NCI-H345 treated with DMSO at 0.1 percent for 48 hours (cell line): ENCODE measurements at regions not wholly inside any gene's neighbourhood (a gene's known extent, or its start where the extent isn't known, plus 50 kb on each side); places are given as distances from the start of the nearest gene placed in this dataset.
"Not testable (repeated sequence)": the region's sequence is repeated elsewhere in the genome, so short reads cannot be mapped to it uniquely, and the experiment has no call there.

Source experiments
- DNase-seq: peaks from one replicate; lab custom pipeline; 2025; ENCODE audit not compliant: unreplicated experiment; lab: John Stamatoyannopoulos, UW

DNA sequence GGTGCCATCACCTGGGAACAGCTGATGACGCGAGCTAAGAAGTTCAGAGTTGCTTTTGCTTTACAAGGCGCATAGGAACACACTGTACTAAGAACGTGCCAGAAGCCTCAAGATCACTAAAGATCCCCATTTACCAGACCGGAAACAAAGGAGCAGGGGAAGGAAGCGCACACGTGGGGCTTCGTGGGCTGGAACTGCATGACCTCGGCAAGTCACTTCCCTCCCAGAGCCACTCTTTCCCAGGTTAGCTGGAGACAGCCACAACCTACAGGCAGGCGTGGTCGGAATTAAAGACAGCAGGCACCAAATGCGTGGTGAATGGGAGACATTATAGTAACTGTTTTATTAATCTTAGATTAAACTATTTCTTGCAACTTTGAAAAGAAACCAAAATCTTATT lies 154.9 kb upstream of the IQSEC1 start:
- DNase-seq = not testable (repeated sequence)

DNA sequence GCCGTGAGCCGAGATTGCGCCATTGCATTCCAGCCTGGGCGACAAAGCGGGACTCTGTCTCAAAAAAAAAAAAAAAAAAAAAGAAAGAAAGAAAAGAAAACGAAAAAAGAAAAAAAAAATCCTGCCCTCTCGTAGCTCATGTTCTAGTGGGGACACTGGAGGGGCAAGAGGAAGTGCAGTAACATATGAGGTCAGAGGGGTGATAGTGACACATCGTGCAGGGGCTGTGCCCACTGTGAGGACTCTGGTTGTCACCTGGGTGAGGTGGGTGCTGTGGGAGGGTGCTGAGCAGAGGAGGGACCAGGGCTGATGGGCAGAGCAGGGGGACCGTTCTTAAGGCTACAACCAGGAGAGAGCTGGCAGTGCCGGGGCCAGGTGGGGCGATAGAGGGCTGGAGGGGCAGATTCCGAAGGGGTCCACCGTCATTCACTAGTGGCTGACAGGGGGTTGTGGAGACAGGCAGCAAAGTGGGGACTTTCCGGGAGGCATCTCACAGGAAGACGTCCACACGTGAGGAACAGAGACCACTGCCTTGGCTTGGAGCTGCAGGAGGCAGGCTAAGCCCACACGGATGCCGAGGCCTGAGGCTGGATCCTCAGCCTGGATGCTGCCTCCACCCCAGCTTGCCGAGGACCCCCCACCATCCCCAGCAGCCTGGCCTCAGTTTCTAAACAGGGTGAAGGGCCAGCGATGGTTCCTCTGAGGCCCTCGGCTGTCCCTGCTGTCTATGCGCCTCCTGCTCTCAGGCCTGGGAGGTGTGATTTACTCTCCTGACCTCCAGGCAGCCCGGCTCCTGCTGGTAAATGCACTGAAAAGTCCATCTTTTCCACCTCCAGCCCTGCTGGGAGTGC lies 154.3 kb upstream of the IQSEC1 start:
- DNase-seq = no peak

DNA sequence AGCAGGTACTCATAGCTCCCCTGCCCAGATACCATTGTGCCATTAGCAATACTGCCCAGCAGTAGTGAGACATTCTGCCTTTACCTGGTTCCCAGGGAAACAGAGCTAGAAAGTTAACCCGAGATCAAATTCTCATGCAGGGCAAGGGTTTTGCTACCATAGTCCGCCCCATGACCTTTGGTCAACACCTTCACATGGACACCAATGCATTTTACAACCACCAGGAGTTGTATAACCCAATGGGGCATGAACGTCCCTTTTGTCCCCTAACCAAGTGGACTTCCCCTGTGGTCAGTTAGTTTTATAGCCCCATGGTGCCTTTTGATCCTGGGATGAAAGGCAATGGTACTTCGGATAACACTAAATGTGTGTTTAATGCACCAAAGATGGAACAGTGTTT lies 151.7 kb upstream of the IQSEC1 start:
- no peak for DNase-seq

DNA sequence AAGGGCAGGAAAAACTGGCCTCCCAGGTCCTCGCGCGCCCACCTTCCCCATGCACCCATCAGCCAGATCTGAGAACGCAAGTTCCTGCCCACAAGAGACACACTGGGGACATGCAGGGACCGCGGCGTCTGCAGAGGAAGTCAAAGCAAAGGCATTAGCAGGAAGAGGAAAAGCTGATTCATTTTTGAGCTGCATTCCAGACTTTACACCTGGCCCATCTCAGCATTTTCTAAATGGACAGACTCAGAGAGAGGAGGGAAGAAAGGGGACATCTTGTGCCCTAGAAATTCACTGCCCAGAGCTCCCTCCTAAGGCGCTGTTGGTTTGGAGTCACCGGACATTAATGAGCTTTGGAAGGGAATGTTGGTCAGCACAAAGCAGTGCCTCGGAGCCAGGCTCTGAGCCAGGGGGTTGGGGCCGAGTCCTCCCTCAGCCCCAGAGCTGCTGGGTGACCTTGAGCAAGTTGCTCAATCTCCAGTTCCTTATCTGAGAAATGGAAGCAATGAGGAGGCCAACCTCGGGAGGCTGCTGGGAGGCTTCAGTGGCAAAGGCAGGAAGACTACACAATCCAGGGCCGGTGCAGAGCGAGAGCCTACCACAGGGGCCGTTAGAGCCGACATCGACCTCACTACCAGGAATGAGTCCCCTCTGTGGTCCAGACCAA lies 150.5 kb upstream of the IQSEC1 start:
- DNase-seq = no peak

DNA sequence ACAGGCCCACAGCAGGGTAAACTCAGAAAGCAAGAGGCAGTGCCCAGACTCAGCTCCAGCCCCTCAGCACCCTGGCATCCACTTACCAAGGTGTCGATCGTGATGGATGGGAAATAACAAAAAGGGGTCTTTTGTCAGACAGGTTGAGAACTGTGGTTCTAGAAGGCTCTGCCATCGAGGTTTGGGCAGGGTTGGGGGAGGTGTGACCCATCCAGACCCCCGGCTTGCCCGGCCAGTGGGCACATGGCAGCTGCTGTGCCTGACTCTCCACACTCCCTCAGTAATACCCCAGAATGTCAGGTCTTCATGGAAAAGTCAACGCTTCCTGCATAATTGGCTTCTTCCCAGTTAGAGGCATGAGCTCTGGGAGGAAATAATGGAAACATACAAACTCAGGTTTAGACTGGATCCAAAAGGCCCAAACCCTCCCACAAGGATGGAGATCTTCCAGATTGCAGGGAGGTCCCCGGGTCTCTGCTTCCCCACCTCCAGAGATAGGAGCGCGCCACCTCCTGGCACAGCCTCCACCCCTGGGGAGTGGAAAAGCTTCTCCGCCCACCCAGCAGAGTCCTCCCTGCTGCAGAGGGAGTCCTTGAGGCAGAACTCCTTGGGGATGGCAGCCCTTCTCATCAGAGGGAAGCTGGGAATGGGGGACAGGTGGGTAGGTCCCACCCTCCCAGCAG lies 149.8 kb upstream of the IQSEC1 start:
- DNase-seq = no peak

DNA sequence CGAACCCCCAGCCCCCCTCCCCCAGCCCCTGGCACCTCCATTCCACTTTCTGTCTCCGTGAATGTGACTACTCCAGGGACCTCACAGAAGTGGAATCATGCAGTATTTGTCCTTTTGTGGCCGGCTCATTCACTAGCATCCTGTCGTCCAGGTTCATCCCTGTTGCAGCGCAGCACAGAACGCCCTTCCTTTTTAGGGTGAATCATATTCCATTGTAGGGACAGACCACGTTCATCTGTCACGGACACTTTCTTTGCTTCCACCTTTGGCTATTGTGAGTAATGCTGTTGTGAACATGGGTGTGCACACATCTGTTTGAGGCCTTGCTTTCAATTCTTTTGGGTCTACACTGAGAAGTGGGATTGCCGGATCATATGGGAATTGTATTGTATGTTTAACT lies 148.9 kb upstream of the IQSEC1 start:
- no peak for DNase-seq

DNA sequence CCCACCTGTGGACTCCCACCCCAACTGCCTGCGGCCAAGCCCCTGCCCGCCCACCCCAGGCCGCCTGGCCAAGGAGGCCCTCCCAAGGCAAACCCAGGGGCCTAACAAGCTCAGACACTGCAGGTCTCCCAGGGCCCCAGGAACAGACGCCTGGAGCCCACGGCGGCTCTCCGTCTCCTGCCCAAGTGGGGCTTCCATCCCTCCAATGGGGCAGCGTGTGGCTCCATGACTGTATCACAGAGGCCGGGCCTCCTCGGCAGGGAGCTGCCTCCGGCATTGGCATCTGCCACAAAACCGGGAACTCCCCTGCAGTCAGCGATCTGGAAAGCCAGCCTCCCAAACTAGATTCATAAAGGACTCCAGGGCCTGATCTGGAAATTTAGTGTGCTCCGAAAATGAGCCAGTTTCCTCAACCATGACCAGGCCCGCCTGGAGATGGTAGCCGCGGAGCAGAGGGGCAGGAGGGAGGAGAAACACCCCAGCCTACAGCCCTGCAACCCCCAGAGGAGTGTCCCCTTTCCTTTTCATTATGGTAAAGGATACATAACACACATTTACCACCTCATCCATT lies 148.3 kb upstream of the IQSEC1 start:
- DNase-seq = no peak

DNA sequence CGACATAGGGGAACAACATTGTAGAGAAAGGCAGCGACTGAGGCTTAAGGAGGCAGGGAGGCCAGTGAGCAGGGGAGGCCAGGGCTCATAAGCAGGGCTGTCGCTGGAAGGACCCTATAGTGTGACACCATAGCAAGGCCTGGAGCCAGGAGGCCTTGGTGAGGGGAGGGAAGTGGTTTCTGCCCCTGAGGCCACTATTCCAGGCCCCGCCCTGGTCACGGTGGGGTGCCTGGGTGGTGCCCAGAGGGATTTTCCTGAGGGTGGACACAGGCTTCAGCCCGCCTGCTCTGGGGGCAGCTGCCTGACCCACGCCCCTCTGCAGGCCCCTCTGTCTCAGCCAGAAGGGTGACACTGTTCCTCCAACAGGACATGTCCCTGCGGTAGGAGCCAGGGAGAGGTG lies 147.8 kb upstream of the IQSEC1 start:
- DNase-seq = no peak

DNA sequence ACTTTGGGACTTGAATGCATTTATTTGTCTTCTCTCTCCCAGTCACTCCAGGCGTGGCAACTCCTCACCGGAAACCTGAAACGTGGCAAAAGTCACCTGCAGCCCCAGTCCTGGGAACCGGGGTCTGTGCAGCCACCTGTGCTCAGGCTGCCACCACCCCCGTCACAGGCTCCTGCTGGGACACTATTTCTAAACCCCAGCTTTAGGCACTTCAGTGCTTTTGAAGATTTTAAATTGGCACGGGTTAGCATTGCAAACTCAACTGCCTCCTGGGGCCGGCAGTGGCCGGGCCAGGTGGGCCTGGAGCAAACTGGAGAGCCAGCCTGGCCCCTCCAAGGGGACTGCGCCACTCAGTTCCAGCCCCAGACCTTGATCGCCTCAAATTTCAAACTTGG lies 146.7 kb upstream of the IQSEC1 start:
- DNase-seq = no peak

DNA sequence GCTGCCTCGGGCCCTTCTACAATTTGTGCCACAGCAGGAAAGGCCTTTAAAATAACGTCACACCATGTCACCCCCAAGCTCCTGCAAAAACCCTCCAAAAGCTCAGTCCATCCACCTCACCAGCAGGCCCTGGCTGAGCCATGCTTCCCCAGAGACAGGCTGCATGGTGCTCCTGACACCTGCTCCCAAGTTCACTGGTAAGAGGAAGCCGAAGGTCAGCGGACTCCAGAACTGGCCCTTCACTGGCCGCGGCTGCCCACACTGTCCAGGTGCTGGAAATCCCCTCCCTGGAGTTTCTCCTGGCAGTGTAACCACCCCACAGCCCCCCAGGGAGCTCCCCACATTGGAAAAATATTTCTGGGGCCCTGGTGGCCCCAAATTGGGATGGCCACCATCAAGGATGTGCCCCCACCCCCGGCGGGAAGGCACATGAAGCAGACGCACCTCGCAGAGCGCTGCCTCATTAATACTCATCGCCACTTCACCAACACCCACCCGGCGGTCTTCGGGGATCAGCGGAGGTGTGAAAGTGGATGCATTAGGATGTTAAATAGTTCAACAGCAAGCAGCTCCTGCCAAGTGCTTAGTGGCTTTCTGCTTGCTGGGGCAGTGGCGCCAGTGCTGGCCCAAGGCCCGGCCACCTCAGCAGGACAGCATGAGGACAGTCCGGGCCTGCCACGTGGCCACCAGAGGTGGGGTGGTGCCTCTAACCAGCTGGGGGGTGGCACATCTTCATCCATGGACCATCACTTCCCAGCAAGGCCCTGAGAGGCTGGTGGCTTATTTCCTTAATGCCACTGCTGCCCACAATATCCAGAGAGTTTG lies 146.1 kb upstream of the IQSEC1 start:
- DNase-seq = no peak

DNA sequence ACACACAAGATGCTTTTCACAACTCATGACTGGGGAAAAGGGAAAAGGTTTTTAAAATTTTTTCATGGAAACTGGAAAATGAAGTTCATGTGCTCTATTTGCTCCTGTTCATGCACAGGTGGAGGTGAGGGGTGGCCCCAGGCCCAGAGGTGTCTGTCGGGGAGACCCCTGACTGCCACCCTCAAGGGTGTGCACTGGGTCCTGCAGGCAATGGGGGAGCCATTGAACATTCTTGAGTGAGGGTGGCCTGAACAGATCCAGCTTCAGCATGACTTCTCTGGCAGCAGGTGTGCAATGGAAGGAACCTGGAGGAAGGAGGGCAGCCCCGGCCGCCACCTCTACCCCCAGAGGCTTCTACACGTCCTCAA lies 145.3 kb upstream of the IQSEC1 start:
- no peak for DNase-seq

DNA sequence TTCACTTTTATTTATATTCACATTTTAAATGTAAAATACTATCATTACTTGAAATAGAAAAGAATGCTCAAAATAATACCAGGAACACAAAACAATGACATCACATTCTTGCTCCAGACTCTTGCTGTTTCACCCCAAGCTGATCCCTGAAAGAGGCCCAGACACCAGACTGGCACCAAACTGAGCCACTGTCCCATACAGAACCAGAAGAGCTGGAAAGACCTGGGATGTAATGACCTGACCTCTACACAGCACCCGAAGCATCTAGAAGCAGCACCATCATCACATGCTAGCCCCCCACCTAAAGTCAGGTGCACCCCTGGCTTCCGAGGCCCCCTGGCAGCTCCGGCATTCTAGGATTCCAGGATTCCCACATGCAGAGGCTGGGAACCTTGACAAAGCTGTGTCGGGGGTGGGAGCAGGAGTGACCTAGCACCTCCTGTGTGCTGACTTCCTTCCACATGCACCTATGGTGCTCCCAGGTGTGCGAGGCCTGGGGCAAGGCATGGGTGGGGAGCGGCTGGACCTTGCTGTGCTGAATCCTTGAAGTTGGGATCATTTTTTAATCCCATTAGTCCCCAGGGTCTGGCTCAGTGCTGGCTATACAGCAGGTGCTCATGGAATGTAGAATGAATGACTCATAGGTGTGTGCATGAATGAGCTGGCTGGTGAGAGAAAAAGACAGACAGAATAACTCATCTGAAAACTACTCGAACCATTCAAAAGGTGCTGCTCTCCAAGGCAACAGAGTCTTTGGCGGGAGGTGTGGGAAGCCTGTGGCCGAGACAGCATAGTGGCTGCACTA lies 144.7 kb upstream of the IQSEC1 start:
- DNase-seq = no peak

DNA sequence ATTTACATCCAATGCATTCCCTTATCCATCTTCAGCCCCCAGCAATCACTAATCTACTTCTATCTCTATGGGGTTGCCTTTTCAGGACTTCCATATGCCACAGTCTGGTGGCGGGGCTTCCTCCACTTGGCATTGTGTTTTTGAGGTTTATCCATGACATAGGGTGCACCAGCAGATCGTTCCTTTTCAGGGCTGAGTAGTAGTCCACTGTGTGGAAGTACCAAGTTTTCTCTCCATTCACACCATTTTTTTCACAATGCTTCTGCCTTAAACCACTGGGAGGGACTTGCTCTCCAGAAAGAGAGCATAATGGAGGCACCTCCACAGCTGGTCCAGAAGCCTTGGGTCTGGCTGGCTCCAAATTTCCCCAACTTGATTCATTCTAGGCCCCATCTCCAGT lies 144.0 kb upstream of the IQSEC1 start:
- DNase-seq = no peak

DNA sequence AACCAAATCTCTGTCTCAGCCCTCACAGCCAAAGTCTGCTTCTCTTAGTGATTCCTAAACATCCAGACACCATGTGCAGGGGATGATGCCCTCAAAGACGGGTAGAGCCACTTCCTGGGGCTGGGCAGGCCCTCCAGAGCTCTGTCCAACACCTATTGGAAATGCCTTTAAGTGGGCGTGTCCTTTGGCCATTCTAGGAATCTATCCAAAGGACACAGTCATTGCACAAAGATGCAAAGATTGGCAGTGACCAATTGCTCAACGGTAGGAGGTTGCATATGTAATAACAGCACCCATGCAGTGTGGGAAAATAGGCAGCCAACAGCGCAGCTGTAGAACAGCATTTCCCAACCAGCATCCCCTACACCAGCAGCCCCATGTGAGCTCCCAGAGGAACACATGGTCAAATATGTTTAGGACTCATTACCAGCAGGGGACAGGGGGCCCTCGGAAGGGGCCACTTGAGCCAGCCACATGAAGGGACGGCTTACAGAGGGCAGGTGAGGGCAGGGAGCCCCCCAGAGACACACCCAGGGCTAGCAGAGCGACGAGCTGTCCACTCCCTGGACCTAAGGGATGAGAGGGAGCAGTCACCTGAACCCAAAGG lies 142.8 kb upstream of the IQSEC1 start:
- DNase-seq = no peak

DNA sequence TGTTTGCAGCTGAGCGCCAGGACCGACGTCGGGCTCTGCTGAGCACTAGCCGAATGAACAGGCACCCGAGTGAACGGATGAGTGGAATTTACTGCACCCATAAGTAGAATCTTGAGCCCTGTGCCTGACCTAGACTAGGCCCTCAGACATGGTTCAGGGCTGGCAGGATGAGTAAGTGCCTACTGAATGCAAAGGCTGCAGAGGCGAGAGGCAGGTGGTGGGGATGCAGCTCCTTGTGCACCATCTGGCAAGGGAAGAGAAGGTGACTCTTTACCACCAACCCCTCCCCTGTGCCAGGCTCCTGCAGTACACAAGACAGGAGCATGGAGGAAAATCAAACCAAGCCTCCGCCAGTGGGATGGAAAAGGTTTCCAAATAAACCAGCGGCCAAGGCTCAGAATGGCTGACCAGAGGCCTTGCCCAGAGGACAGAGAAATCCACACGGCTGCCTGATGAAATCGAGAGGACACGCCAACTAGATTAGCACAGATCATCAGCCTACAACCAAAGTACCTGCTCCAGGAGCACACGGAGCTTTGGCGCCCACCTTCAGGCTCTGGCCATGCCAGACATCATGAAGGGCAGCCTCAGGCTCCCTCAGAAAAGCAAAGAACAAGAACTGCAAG lies 141.7 kb upstream of the IQSEC1 start:
- DNase-seq = no peak

DNA sequence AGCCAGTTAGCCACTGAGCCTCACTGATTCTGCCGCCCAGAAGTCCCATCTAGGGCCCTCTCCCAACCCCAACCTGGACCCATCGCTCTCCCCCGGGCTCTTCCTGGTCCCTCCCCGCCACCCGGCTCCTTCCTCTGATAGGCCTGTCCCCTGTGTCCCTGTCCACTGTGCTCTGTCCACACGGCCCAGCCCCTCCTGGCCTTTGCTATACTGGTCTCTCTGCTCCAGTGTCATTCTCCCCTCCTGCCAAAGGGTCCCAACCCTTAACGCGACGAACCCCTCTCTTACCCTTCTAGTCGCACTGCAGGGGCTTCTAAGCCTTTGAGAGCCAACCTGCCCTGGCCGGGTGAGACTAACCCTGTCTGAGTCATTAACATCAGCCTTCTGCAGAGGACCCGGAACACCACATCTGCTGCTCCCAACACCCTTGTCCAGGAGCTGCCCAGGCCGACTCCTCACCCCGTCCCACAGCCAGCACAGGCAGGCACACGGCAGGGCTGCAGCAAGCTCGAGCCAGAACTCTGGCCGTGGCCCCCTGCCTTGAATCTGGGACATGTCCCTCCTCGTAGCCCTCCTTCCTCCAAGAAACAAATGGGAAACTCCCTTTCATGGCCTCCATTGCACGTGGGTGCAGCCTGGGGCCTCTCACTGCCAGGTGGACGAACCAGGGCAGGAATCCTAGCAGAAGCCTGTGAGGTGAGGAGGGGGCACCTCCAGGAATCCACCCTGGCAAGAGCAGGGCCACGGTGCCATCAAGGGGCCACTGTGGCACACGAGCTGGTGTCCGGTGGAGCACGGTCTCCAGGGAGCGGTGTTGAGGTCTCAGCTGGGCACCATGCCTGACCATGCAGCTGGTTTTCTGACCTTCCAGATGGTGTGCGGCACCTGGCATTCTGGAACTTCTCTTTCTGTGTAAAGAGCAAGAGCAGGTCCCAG lies 140.9 kb upstream of the IQSEC1 start:
- DNase-seq = no peak

DNA sequence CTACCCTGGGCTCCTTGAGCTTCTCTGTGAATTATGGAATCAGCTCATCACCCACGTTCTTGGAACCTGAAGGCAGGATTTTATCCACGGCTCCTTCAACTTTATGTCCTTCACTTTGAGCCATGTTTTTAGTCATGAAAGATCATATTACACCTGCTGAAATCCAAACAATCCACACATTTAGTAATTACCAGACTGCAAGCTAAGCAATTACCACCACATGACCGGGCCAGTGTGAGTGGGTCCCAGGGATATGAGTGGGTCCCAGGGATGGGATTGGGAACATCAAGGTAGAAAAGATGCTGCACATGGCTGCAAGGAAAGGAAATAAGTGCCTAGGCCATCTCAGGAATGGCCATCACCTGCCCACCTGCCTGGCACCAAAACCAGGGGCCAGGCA lies 140.3 kb upstream of the IQSEC1 start:
- no peak for DNase-seq

DNA sequence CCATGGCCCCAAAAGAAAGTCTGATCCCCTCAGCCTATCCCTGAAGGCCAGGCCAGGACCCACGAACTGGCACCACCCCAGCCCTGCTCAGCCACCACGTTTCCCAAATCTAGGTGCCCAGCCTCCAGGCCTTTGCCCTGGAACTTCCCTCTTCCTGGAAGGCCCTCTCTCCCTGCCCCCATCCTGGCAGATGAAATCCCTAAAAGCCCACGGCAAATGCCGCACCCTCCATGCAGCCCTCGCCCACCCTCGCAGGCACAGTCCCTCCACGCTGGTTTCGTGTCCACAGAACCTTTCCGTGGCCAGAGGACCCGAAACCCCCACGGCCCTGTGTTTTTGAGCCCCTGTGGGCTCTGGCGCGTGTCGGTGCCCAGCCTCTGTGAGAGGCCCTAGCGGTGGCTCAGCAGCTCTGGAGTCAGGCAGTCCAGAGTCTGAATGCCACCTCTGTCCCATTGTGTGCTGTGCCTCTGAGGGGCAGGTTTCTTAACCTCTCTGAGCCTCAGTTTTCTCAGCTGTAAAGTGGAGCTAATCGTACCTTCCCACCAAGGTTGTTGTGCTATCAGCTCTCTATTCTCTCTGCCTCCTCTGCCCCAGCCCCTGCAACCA lies 138.5 kb upstream of the IQSEC1 start:
- DNase-seq = no peak
